ENCODE measurements at regions not wholly inside any gene's neighbourhood (a gene's known extent, or its start where the extent isn't known, plus 50 kb on each side); places are given as distances from the start of the nearest gene placed in this dataset.

DNA sequence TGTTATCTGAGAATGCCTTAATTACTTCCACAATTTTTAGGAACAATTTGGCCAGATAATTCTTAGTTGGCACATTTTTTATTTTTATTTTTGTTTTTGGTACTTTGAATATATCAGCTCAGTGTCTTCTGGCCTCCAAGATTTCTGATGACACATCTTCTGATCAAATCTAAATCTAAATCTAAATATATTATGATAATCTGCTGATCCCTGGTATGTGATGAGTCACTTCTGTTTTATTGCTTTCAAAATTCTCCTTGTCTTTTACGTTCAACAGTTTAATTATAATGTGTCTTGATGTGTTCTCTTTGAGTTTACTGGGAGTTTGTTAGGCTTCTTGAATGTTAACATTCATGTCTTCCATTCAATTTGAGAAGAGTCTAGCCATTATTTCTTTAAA is 436.8 kb downstream of the CDH9 start:
- TF ChIP-seq POU2F2 (IDR thresholded peaks at IDR 0.05; ENCODE audit: low read depth, low read length) (no peak), POLR2A (IDR thresholded peaks at IDR 0.05; ENCODE audit: low read depth, low read length) (no peak), TAF1 (IDR thresholded peaks at IDR 0.05; ENCODE audit: low read depth, low read length) (no peak), POLR2AphosphoS5 (IDR thresholded peaks at IDR 0.05; ENCODE audit: low read depth, low read length) (no peak), PAX5 (IDR thresholded peaks at IDR 0.05; ENCODE audit: insufficient read depth, low read length, severe bottlenecking) (no peak)
